DND-41 (cell line): ENCODE measurements at regions not wholly inside any gene's neighbourhood (a gene's known extent, or its start where the extent isn't known, plus 50 kb on each side); places are given as distances from the start of the nearest gene placed in this dataset.

Experiments used
- ATAC-seq: fragments of 200-7000 bp; cut with Tn5 transposase; 3 replicates; pipeline ENCODE4 v1.9.1; 2021; ENCODE audit warnings: low read depth; ENCODE audit not compliant: insufficient read depth
- DNase-seq: peaks from one replicate; pipeline ENCODE4 v3.0.0-alpha.2; 2020
- H2AFZ ChIP-seq: 2 replicates; pipeline ENCODE4 v1.6.0; 2012; ENCODE audit warnings: low read depth, low read length
- H3K27ac ChIP-seq: 2 replicates; pipeline ENCODE4 v1.5.1; 2012; ENCODE audit warnings: low read length, inconsistent platforms
- H3K27me3 ChIP-seq: fragments of 200-600 bp; sonication (generic); 2 replicates; pipeline ENCODE4 v1.6.0; 2012; ENCODE audit warnings: low read length, mild to moderate bottlenecking, inconsistent platforms; ENCODE audit not compliant: insufficient read depth, poor library complexity
- H3K36me3 ChIP-seq: 2 replicates; pipeline ENCODE4 v1.5.1; 2012; ENCODE audit warnings: low read length, inconsistent platforms; ENCODE audit not compliant: insufficient read depth
- H3K4me1 ChIP-seq: 2 replicates; pipeline ENCODE4 v1.5.1; 2012; ENCODE audit warnings: mild to moderate bottlenecking, low read length; ENCODE audit not compliant: insufficient read depth
- H3K4me2 ChIP-seq: 2 replicates; pipeline ENCODE4 v1.6.0; 2012; ENCODE audit warnings: mild to moderate bottlenecking, moderate library complexity, low read length, inconsistent platforms; ENCODE audit not compliant: insufficient read depth
- H3K4me3 ChIP-seq, 2 experiments: fragments of 200-600 bp in 1 of 2; shearing (Covaris generic) in 1 of 2; 2 replicates each; pipeline ENCODE4 v1.5.1; 2012 to 2016; ENCODE audit warnings: inconsistent platforms in 2 of 2, low read length in 2 of 2, mild to moderate bottlenecking in 2 of 2, low read depth in 1 of 2, moderate library complexity in 1 of 2
- H3K79me2 ChIP-seq: 2 replicates; pipeline ENCODE4 v1.6.0; 2012; ENCODE audit warnings: low read length, inconsistent platforms; ENCODE audit not compliant: insufficient read depth
- H3K9ac ChIP-seq: 2 replicates; pipeline ENCODE4 v1.6.0; 2012; ENCODE audit warnings: low read depth, mild to moderate bottlenecking, inconsistent platforms, low read length, moderate library complexity
- H3K9me3 ChIP-seq: 2 replicates; pipeline ENCODE4 v1.5.1; 2012; ENCODE audit warnings: low read length, moderate library complexity, mild to moderate bottlenecking, inconsistent platforms; ENCODE audit not compliant: insufficient read depth, severe bottlenecking
- H4K20me1 ChIP-seq: 2 replicates; pipeline ENCODE4 v1.6.0; 2012; ENCODE audit warnings: low read length; ENCODE audit not compliant: insufficient read depth
- EZH2 ChIP-seq: IDR thresholded peaks from 3 replicates; pipeline ENCODE4 v1.6.1; 2012; ENCODE audit warnings: borderline replicate concordance, low read depth, mild to moderate bottlenecking, moderate library complexity, low read length, inconsistent platforms; ENCODE audit not compliant: severe bottlenecking
- TF ChIP-seq, protein P1 (sequence below): IDR thresholded peaks from 2 replicates; pipeline ENCODE4 v1.5.1; 2012; ENCODE audit warnings: borderline replicate concordance, low read length, moderate library complexity, mild to moderate bottlenecking; ENCODE audit not compliant: poor library complexity, severe bottlenecking; ENCODE audit errors: extremely low read depth

DNA sequence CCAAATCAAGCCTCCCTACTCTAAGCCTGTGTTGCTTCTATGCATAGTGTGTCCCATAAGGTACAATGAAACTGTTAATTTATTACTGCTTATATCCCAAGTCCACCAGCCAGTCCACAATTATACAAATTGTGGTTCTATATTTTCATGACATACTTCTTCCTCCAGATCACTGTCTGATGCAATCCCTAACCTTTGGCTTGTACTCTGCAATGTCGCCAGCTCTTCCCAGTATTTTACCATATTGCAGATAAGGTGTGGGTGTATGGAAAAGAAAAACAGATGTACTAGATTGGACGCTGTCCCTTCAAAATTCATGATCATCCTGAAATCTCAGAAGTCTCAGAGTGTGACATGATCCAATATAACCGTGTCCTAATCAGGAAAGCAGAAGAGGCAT is 286.2 kb downstream of the GASK1B start:
- H3K9me3 ChIP-seq = no peaks in the 10 kb centered on the region
- no peak overlapping the region for H3K4me2 ChIP-seq
- no peaks in the 10 kb centered on the region for H3K36me3 ChIP-seq
- no peak overlapping the region for H2AFZ ChIP-seq
- no peak overlapping the region for H3K27ac ChIP-seq
- H3K79me2 ChIP-seq = no peaks in the 10 kb centered on the region
- no peaks in the 10 kb centered on the region for H4K20me1 ChIP-seq
- no peak overlapping the region for H3K9ac ChIP-seq
- DNase-seq = no peak
- no peaks in the 10 kb centered on the region for H3K27me3 ChIP-seq
- no peak for TF ChIP-seq EZH2
- TF ChIP-seq, protein P1, sequence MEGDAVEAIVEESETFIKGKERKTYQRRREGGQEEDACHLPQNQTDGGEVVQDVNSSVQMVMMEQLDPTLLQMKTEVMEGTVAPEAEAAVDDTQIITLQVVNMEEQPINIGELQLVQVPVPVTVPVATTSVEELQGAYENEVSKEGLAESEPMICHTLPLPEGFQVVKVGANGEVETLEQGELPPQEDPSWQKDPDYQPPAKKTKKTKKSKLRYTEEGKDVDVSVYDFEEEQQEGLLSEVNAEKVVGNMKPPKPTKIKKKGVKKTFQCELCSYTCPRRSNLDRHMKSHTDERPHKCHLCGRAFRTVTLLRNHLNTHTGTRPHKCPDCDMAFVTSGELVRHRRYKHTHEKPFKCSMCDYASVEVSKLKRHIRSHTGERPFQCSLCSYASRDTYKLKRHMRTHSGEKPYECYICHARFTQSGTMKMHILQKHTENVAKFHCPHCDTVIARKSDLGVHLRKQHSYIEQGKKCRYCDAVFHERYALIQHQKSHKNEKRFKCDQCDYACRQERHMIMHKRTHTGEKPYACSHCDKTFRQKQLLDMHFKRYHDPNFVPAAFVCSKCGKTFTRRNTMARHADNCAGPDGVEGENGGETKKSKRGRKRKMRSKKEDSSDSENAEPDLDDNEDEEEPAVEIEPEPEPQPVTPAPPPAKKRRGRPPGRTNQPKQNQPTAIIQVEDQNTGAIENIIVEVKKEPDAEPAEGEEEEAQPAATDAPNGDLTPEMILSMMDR = no peak
- ATAC-seq = no peak
- no peak overlapping the region for H3K4me3 ChIP-seq
- no peaks in the 10 kb centered on the region for H3K4me1 ChIP-seq

DNA sequence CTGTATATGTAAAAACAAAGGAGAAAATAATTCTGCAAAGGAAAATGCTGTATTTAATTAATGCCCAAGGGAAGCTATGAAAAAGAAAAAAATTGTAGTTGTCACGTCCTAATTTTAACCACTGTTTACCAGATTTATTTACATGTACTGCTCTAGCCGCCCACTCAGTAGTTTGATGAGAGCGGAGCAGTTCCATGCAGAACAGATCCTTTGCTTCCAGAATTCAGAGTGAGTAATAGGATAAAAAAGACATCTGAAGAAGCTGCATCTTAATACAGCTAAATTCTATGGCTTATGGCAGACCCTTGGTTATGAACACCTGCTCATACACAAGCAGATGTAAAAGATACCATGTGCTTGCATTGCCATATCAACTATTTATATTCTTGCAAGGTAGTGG is 287.0 kb downstream of the GASK1B start:
- no peak for DNase-seq
- no peak overlapping the region for H3K27ac ChIP-seq
- H3K9me3 ChIP-seq = no peaks in the 10 kb centered on the region
- H2AFZ ChIP-seq = no peak overlapping the region
- no peaks in the 10 kb centered on the region for H3K36me3 ChIP-seq
- TF ChIP-seq, protein P1 = no peak
- TF ChIP-seq EZH2 = no peak
- no peaks in the 10 kb centered on the region for H3K4me1 ChIP-seq
- H3K4me2 ChIP-seq = no peak overlapping the region
- H3K79me2 ChIP-seq = no peaks in the 10 kb centered on the region
- no peak overlapping the region for H3K4me3 ChIP-seq
- H3K9ac ChIP-seq = no peak overlapping the region
- no peaks in the 10 kb centered on the region for H3K27me3 ChIP-seq
- ATAC-seq = no peak
- H4K20me1 ChIP-seq = no peaks in the 10 kb centered on the region

DNA sequence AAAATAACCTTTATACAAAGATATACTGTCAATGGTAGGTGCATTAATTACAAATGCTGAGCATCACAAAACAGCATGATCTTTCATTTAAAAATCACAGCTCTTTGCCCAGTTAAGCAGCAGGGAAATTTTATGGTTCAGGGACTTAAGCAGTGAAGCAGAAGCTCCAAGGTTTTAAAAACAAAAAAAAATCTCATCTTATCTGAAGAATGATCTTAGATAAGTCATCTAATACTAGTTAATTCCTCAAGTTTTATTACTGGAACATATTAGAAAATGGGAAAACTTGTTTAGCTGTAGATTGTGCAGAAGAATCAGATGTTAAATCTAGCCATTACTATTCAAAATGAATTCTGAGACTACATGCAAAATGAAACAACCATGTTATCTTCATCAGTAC is 289.9 kb downstream of the GASK1B start:
- Histone ChIP-seq H3K4me1 (no peaks in the 10 kb centered on the region), H3K79me2 (no peaks in the 10 kb centered on the region), H3K9me3 (no peaks in the 10 kb centered on the region), H3K36me3 (no peaks in the 10 kb centered on the region), H3K4me3 (no peak overlapping the region), H3K27me3 (no peaks in the 10 kb centered on the region), H2AFZ (no peak overlapping the region), H4K20me1 (no peaks in the 10 kb centered on the region), H3K9ac (no peak overlapping the region), H3K4me2 (no peak overlapping the region), H3K27ac (no peak overlapping the region)
- DNase-seq = no peak
- ATAC-seq = no peak
- TF ChIP-seq, protein P1 = no peak
- TF ChIP-seq EZH2 = no peak

DNA sequence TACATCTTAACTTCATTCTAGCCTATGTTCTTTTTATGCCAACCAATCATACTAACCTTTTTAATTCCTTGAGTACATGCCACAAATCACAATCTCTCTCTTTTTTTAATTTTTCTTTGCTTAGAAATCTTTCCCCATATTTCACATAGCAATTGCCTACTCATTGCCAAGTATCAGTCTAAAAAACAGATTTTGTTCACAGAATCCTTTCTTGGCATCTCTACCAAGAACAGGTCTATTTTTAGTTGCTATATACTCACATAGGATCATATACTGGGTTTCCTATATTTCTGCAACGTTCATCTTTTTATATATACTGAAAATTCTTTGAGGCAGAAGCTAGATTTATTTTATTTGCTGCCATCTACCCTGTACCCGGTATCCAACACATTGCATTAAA is 292.1 kb downstream of the GASK1B start:
- H2AFZ ChIP-seq = no peak overlapping the region
- no peak for DNase-seq
- no peak overlapping the region for H3K4me3 ChIP-seq
- H3K9ac ChIP-seq = no peak overlapping the region
- H3K79me2 ChIP-seq = no peaks in the 10 kb centered on the region
- H3K9me3 ChIP-seq = no peaks in the 10 kb centered on the region
- no peaks in the 10 kb centered on the region for H3K36me3 ChIP-seq
- H3K4me1 ChIP-seq = no peaks in the 10 kb centered on the region
- no peaks in the 10 kb centered on the region for H4K20me1 ChIP-seq
- ATAC-seq = no peak
- no peaks in the 10 kb centered on the region for H3K27me3 ChIP-seq
- H3K4me2 ChIP-seq = no peak overlapping the region
- TF ChIP-seq, protein P1 = no peak
- TF ChIP-seq EZH2 = no peak
- H3K27ac ChIP-seq = no peak overlapping the region
